NCI-H2029 (cell line): ENCODE measurements at regions not wholly inside any gene's neighbourhood (a gene's known extent, or its start where the extent isn't known, plus 50 kb on each side); places are given as distances from the start of the nearest gene placed in this dataset.

ENCODE experiments used
- DNase-seq: peaks from one replicate; lab custom pipeline; 2025; lab: John Stamatoyannopoulos, UW

DNA sequence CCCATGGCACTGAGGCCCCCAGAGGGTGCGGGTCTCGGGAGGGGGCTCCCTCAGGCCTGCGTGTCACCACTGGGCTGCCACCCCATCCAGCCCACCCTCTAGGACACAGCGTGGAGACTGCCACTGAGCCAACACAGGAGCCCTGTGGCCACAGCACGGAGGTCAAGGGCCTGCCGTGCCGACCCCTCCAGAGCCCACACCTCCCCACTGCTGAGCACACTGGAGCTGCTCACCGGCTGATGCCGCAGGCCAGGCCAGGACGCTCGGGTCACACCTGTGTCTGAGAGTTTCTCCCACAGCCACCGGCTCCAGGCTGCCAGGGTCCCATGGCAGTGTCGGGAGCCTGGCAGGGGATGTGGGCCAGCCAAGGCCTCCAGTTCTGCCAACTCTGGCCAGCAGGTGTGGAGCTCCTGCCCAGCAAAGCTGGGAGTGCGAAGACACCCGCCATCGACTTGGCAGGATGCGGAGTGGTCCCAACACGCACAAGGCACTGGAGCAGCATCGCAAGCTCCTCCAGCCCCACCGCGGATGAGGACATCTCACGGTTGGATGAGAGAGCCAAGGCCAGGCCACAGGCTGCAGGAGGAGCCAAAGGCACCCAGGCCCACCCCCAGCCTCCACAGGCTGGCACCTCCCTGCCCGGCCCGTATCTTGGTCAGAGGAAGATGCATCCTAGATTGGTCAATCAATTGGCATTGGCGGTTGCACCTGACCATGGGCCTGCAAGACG lies 187.1 kb downstream of the BRD1 start:
- no peak for DNase-seq

- DNase-seq: no peak
Observed at GRCh38 chr22:49639956-49640355, 187.7 kb downstream of the BRD1 start.

DNA sequence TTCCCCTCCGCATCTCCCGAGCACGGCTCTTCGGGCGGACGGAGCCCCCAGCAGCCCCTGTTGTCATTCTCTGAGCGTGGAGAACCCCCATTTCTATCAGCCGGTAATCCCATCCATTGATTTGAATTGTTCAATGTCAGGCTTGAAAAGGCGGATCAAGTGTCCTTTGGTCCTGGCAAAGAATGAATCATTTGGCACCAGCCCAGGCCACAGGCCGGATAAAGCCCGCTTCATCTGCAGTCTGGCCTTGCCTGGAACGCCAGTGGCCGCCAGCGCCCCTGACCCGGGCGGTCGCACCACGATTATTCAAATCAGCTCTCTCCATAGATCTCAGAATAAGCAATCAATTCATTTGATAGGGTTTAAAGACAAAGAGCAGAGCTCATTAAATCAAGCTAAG lies 188.9 kb downstream of the BRD1 start:
- DNase-seq: peak; percentile 22

DNA sequence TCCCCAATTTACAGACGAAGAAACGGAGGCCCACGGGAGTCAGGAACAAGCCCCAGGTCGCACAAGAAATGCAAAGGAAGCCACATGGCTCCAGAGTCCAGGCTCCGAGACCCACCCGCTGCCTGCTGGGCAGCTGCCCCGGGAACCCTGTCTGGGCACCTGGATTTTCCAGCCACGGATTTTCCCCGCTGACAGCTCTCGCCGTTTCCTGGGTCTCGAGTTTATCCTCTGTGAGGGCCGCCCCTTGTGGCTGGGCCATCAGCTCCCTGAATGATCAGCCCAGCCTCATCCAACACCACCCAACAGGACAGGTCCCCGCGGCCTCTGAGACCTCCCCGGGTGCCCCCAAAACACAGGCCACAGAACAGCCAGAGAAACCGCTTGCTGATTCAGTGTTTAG lies 189.7 kb downstream of the BRD1 start:
- DNase-seq: no peak

DNA sequence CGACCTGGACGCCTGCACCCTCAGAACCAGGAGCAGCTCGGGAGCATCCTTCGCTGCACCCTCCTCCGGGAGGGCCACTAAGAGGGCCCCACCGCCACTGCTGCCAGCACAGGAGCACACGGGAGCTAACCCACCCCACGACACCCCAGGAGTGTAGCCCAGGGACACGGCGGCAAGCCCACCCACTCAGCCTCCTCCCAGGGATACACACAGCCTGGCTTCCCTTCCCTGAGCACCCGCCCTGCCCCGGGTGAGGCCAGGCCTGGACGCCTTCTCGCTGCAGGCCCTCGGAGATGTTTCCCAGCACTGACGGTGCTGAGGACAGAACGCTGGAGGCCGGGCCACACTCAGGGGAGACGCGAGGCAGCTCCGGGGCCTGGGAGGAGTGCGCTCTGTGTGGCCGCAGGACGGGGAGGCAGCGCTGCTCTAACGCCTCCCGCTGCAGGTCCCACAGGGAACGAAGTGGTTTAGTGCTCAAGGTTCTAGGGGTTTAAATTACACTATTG lies 190.4 kb downstream of the BRD1 start:
- DNase-seq: no peak

DNA sequence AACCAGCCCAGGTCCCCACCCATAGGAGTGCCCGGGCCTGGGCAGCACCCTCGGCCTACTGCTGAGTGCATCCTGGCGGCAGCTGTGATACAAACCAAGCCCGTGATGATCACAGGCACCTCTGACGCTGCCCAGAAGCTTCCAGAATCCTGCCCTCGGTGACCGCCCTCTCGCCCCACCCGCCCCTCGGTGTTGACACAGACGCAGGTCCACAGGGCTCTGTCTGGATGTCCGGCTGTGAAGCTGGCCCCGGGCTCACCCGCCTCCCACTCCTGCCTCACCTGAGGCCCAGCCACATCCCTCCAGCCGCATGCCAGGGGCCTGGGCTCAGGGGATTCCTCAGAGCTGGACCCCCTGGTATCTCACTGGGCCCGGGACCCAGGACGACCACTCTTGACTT lies 191.0 kb downstream of the BRD1 start:
- no peak for DNase-seq

DNA sequence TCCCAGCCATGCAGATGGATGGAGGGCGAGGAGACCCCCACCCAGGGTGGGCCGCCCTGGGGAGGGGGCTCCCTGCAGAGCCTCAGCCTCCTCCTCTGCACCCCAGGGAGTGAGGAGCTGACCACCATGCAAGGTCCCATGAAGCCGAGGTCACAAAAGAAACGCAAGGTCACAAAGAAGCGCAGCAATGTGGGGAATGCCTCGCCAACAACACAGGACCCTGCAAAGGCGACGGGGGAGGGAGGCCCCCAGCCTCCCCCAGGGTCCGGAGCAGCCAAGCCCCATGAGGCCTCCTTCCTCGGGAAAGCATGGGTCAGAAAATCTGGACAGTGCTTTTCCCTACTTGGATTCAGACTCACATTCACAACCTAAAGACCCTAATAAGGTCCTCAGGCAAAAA lies 191.5 kb downstream of the BRD1 start:
- no peak for DNase-seq

GRCh38 chr22:49634006-49634772 lies 193.5 kb downstream of the BRD1 start:
- no peak for DNase-seq

DNA sequence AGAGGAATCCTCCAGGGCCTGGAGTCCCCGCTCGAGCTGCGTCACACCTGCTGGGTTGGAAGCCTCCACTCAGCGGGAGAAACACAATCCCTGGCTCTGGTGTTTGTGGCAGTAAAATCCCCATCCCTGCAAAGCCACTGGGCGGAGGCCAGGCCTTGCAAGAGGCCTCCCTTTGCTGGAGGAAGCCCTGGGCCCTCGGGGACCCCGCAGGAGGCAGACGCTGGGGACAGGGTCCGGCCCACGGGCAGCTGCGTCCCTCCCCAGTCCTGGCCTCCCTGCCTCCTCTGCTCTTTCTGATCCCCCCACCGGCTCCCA lies 194.7 kb downstream of the BRD1 start:
- DNase-seq: no peak

DNA sequence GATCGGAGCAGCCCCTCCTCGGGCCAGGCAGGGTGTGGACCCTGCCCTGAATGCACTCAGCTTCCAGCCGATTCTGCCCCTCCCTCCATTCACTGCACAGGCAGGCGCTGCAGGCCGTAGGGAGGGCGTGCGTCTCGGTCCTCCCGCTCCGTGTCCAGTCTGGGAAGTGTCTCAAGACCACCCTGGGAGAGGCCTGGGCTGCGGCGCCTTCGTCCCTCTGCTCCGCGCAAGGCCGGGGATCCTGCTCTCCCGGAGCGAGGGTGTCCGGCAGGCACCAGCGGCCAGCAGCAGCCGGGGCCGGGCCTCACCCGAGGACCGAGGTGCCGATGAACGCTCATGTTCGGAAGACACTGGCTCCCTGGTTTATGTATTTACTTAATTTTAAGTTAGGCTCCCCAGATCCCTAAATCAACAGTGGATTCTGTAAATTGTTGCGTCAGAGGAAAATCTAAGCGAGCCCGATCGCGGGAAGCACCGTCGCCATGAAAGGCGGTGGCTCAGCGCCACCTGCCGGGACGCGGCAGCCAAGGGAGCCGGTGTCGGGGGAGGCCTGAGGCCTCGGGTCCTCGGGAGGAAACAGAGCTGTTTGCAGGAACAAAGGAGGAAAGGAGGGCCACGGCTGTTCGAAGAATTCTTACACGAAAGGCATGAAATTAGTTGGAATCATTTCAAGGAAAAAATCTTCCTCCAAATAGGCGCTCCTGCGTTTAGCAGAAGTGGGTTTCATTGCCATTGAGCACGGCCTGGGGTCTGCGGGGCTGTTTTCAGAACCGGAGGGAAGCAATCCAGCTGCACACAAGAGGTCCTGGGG lies 195.3 kb downstream of the BRD1 start:
- DNase-seq: peak; percentile 44

GRCh38 chr22:49630448-49630946 lies 197.2 kb downstream of the BRD1 start:
- DNase-seq: no peak

GRCh38 chr22:49629586-49630447 lies 197.9 kb downstream of the BRD1 start:
- no peak for DNase-seq

- DNase-seq: no peak
Observed at GRCh38 chr22:49629261-49629570, 198.5 kb downstream of the BRD1 start.

DNA sequence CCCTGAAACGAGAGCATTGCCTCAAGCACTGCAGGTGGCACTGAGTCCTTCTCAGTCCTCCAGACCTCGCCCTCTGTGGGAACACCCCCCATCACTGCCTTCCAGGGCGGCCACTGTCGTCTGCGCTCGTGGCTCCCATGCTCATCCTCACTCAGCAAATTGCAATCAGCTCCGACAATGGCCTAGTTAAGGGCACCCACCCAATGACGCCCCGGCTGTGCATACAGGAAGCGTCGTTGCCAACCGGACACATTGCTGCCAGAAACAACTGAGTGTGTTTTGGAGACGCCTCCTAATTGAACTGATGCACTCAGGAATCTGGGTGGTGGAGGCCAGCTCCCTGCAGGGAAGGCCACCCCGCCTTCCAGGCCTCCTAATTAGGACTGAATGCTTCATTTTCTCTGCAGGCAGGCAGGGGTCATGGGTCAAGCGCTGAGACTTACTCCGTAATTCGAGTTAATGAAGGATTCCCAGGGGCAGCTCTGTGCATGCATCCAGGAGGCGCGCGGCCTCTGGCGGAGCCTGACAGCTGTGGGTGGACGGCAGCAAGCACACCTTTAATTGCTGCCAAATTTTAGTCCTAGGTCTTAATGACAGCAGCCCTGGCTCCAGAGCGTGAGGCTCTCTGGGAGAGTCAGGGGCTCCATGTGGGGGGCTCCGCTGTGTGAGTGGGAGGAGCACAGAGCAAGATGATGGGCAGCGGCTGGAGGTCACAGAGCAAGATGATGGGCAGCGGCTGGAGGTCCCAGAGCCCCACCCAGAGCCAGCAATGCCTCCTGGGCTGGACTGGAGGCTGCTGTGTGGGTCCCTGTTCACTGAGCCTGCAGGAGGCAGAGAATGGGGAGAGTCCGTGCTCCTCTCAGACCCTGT lies 199.0 kb downstream of the BRD1 start:
- no peak for DNase-seq

DNA sequence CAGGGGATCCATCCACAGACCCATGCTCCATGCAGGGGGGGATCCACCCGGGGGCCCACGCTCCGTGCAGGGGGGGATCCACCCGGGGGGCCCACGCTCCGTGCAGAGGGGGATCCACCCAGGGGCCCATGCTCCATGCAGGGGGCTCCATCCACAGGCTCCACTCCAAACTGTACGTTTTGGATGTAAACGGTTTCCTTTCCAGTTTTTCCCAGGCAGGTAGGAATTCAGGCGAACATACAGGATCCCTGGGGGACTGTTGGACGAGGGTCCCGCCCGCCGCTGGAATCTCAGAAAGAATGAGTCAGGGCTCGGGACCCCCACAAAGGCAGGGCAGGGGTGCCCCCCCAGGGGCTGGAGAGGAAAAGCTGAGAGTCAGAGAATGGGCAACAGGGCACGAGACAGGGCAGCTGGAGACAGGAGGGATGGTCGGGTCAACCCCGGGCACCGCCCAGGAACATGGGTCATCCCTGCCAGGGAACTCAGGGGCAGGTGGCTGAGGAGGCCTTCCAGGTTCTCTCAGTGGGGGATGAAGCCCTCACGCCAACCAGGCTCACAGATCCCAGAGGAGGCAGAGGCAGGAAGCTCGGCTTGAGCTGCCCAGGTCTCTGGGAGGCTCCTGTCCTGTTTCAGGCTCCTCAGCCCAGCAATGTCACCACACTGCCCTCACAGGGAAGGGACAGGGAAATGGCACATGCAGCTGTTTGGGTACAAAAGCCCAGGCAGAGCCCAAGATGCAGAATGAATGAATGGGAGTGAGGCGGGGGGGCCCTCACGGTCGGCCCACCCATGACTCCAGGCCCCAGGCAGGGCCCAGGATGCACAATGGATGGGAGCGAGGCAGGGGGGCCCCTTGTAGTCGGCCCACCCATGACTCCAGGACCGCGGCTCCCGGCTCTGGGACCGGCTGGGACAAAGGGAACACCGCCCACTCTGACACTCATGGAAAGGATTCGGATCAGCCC lies 200.2 kb downstream of the BRD1 start:
- no peak for DNase-seq

- no peak for DNase-seq
Observed at GRCh38 chr22:49626361-49627216, 201.1 kb downstream of the BRD1 start.

DNA sequence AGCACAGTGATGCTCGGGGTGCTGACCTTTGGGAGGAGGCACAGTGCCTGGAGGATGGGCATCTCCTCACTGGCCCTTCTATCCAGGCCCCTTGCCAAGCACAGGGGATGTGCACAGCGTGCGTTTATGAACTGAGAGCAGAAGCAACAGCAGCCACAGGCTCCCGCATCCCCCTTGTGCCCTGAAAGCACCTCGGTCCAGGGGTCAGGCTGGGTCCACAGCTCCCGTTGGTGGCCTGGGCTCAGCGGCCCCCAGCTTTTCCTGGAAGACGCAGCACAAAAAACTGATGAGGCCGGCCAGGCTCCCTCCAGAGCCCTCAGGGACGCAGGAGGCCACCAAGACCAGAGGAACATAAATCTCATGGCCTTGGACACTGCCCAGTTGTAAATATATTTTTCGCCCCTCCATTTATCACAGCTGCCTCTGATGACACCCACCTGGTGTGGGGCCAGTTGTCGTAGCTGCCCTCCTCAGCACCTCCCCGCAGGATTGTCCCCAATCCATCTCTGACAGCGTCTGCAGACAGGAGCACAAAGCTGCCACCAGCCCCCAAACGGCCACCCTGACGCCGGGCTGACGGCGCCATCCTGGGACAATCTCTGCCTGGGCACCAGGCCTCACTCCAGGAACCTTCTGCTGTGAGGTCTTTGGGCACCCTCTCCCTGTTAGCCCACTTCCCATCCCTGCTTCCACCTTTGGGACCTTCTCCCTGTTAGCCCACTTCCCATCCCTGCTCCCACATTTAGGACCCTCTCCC lies 203.1 kb downstream of the BRD1 start:
- no peak for DNase-seq

DNA sequence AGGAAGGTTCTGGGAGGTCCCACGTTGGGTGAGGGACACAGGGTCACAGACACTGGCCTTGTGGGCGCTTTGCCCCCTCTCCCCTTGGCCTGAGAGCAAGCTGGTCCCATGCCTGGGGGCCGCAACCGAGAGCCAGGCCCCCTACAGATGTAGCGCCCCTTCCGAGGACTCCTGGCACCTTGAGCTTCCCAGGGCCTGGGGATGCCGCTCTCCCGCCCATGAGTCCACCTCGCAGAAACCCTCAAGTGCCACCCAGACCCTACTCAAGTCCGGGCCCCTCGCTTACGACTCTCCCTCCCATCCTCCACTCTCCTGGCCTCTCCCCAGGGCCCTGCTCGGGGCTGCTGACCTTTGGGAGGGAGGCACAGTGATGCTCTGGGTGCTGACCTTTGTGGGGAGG lies 204.0 kb downstream of the BRD1 start:
- no peak for DNase-seq
